Heart right ventricle (tissue), 16 donors: ENCODE measurements at regions not wholly inside any gene's neighbourhood (a gene's known extent, or its start where the extent isn't known, plus 50 kb on each side); places are given as distances from the start of the nearest gene placed in this dataset.

Experiments
- ATAC-seq, 8 donors: fragments of 200-7000 bp; cut with Tn5 transposase; one replicate each; pipeline ENCODE4 v1.9.1; 2020; ENCODE audit warnings: mild to moderate bottlenecking in 8 of 8, moderate library complexity in 8 of 8, moderate number of reproducible peaks in 1 of 8
- DNase-seq, 2 donors: peaks; one replicate each; pipeline ENCODE4 v3.0.0-alpha.2; 2020
- H3K27ac ChIP-seq, 10 donors: fragments of 200-600 bp; sonication (generic) in 2 of 10; one replicate each; pipeline versions ENCODE4 v1.5.0 to v1.8.0; 2020 to 2022; ENCODE audit warnings: mild to moderate bottlenecking in 3 of 10
- H3K27me3 ChIP-seq, 7 donors: fragments of 200-600 bp; one replicate each; pipeline ENCODE4 v1.8.0; 2021 to 2022; ENCODE audit warnings: mild to moderate bottlenecking in 2 of 7
- H3K36me3 ChIP-seq, 9 donors: fragments of 200-600 bp; sonication (generic) in 1 of 9; one replicate each; pipeline versions ENCODE4 v1.5.0 to v1.8.0; 2020 to 2022; ENCODE audit warnings: mild to moderate bottlenecking in 2 of 9
- H3K4me1 ChIP-seq, 9 donors: fragments of 200-600 bp; sonication (generic) in 1 of 9; one replicate each; pipeline versions ENCODE4 v1.5.0 to v1.8.0; 2020 to 2022; ENCODE audit warnings: mild to moderate bottlenecking in 4 of 9
- H3K4me3 ChIP-seq, 10 donors: fragments of 200-600 bp; sonication (generic) in 2 of 10; one replicate each; pipeline versions ENCODE4 v1.5.0 to v1.8.0; 2020 to 2022; ENCODE audit warnings: mild to moderate bottlenecking in 7 of 10, moderate library complexity in 2 of 10
- H3K9me3 ChIP-seq, 11 donors: fragments of 200-600 bp in 10 of 11; sonication (generic) in 2 of 11; one replicate each; pipeline versions ENCODE4 v1.5.0 to v1.8.0; 2013 to 2022; ENCODE audit warnings: mild to moderate bottlenecking in 2 of 11, control low read depth in 1 of 11, moderate library complexity in 1 of 11
- WGBS, 2 donors: extraction: QIAGEN DNeasy Blood & Tissue Kit; methylation state at CpG; one replicate each; pipeline ENCODE4 v1.1.7; 2013; ENCODE audit warnings: inconsistent platforms in 1 of 2; 5-methylcytosine and 5-hydroxymethylcytosine counted together
- intact Hi-C, 10 donors: fragments of 100-400 bp; cut with DNase I; formaldehyde crosslinking; loops; one replicate each; pipeline versions ENCODE4 v1.11.1 to v1.14.2; 2022
- TF ChIP-seq, protein P1 (sequence below), 9 donors: fragments of 200-600 bp; sonication (generic) in 2 of 9; IDR thresholded peaks; one replicate each; pipeline versions ENCODE4 v1.5.0 to v1.8.0; 2021 to 2022; ENCODE audit warnings: antibody characterized with exemption in 9 of 9, mild to moderate bottlenecking in 5 of 9, moderate library complexity in 1 of 9
- donor health status: Arrhythmogenic right ventricular cardiomyopathy.
- donor health status: ischemic (EF 13 %, LVEDD 7.1; RV severe dilation, severe dysfunction).
- donor health status: healthy with polysubstance abuse.
- donor health status: DM: no; HTN: yes; CAD: no.
- donor health status: DM: no; HTN: no; CAD: no.
- donor health status: ischemic (EF 25% LVEDD 6.9; RV normal size, moderate dysfunction).
- donor health status: ischemic (EF 25% LVEDD 5.7; RV mildly dilated, moderate dysfunction).
- donor health status: healthy.
- donor health status: DM: yes; HTN: yes; CAD: no.
- donor health status: Ischemic cardiomyopathy.
- donor health status: ischemic (EF 35%, LVEDD 5.7; RV mildly dilated, moderate dysfunction).
- donor health status: nonischemic (EF 11% LVEDD 7.7; RV severe dilation, severe dysfunction).
- donor health status: DM: yes; HTN: yes; CAD: no.
- donor health status: PGD.
- donor health status: ischemic (EF 29% LVEDD 5.4; RV normal size, mild dysfunction).
- donor health status: nonischemic (EF 23%, LVEDD 6.1; RV moderate dilation, normal function).

DNA sequence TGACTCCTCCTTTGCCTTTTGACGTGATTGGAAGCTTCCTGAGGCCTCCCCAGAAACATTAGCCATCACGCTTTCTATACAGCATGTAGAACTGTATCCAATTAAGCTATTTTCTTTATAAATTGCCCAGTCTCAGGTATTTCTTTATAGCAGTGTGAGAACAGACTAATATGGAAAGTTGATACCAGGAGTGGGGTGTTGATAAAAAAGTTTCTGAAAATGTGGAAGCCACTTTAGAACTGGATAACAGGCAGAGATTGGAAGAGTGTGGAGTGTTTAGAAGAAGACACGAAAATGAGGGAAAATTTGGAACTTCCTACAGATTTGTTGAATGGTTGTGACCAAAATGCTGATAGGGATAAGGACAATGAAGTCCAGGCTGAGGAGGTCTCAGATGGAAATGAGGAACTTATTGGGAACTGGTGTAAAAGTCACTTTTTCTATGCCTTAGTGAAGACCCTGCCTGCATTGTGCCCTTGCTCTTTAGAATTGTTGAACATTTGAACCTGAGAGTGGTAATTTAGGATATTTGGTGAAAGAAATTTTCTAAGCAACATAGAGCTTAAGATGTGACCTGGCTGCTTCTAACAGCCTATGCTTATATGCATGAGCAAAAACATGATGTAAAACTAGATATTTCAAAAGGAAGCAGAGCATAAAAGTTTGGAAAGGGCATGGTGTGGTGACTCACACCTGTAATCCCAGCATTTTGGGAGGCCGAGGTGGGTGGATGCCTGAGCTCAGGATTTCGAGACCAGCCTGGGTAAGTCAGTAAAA, 969.7 kb downstream of the DSC3 start:
- TF ChIP-seq, protein P1, sequence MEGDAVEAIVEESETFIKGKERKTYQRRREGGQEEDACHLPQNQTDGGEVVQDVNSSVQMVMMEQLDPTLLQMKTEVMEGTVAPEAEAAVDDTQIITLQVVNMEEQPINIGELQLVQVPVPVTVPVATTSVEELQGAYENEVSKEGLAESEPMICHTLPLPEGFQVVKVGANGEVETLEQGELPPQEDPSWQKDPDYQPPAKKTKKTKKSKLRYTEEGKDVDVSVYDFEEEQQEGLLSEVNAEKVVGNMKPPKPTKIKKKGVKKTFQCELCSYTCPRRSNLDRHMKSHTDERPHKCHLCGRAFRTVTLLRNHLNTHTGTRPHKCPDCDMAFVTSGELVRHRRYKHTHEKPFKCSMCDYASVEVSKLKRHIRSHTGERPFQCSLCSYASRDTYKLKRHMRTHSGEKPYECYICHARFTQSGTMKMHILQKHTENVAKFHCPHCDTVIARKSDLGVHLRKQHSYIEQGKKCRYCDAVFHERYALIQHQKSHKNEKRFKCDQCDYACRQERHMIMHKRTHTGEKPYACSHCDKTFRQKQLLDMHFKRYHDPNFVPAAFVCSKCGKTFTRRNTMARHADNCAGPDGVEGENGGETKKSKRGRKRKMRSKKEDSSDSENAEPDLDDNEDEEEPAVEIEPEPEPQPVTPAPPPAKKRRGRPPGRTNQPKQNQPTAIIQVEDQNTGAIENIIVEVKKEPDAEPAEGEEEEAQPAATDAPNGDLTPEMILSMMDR (IDR thresholded peaks at IDR 0.05): no peak
- intact Hi-C loops: no loop called here
- ATAC-seq: no peak

GRCh38 chr18:30066288-30066687, 976.3 kb downstream of the DSC3 start:
- Histone ChIP-seq H3K4me3 (no peak overlapping the region), H3K9me3 (peaks cover 0 to 25% (median 0%) of the 10 kb centered on the region in 11 donors), H3K4me1 (no peaks in the 10 kb centered on the region), H3K27me3 (no peaks in the 10 kb centered on the region), H3K27ac (no peak overlapping the region), H3K36me3 (no peaks in the 10 kb centered on the region)
- WGBS, 2 donors: 57 to 68% methylated on average over 3 of the region's 3 CpGs
- TF ChIP-seq, protein P1 (IDR thresholded peaks at IDR 0.05): no peak
- intact Hi-C loops: no loop called here
- ATAC-seq (no peak), DNase-seq (no peak)

More for the DNA sequence above, 969.7 kb downstream of the DSC3 start:
- H3K27me3 ChIP-seq: no peaks in the 10 kb centered on the region
- H3K9me3 ChIP-seq: peaks cover 0 to 39% (median 14%) of the 10 kb centered on the region in 11 donors
- 64 to 67% methylated on average over 5 of the region's 5 CpGs for WGBS, 2 donors
- no peak overlapping the region for H3K27ac ChIP-seq
- no peak for DNase-seq
- no peak overlapping the region for H3K4me3 ChIP-seq
- H3K4me1 ChIP-seq: no peaks in the 10 kb centered on the region
- H3K36me3 ChIP-seq: no peaks in the 10 kb centered on the region

GRCh38 chr18:30057398-30057797, 985.1 kb downstream of the DSC3 start:
- no peaks in the 10 kb centered on the region for H3K4me1 ChIP-seq
- no peak for DNase-seq
- H3K36me3 ChIP-seq: no peaks in the 10 kb centered on the region
- H3K9me3 ChIP-seq: peaks cover 0 to 4% (median 0%) of the 10 kb centered on the region in 11 donors
- H3K27me3 ChIP-seq: no peaks in the 10 kb centered on the region
- H3K27ac ChIP-seq: no peak overlapping the region
- ATAC-seq: no peak
- no peak overlapping the region for H3K4me3 ChIP-seq
- TF ChIP-seq, protein P1 (IDR thresholded peaks at IDR 0.05): no peak
- intact Hi-C loops: no loop called here

DNA sequence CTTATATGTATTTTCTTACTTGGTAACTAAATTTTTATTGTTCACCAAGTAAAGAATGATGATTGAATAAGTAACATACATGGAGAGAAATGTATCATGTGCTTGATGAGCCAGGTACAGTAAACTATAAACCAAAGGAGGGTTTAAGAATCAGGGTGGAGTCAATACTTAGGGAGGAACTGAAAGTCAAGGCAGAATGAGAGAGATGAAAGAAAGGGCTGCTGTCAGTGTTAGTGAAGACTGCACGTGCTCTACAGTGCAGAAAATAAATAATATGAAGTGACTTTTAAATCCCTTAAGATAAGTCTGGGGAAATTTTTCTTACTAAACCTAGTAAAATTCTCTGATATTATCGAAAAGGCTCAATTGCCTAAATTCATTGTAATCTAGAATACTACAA, 986.0 kb downstream of the DSC3 start:
- no peak overlapping the region for H3K4me3 ChIP-seq
- no peak for ATAC-seq
- H3K9me3 ChIP-seq: peaks cover 0 to 4% (median 0%) of the 10 kb centered on the region in 11 donors
- no peak for DNase-seq
- no peaks in the 10 kb centered on the region for H3K36me3 ChIP-seq
- intact Hi-C loops: no loop called here
- no peaks in the 10 kb centered on the region for H3K4me1 ChIP-seq
- H3K27me3 ChIP-seq: no peaks in the 10 kb centered on the region
- TF ChIP-seq, protein P1 (IDR thresholded peaks at IDR 0.05): no peak
- no peak overlapping the region for H3K27ac ChIP-seq
- WGBS, 2 donors: 76 to 77% methylated on average over 2 of the region's 2 CpGs
